GM13976 (cell line): ENCODE measurements at regions not wholly inside any gene's neighbourhood (a gene's known extent, or its start where the extent isn't known, plus 50 kb on each side); places are given as distances from the start of the nearest gene placed in this dataset.
"Not testable (repeated sequence)": the region's sequence is repeated elsewhere in the genome, so short reads cannot be mapped to it uniquely, and the experiment has no call there.

Source experiments
- DNase-seq: peaks from one replicate; pipeline ENCODE4 v3.0.0; 2012; ENCODE audit warnings: low spot score
- CTCF ChIP-seq: IDR thresholded peaks from 2 replicates; pipeline ENCODE4 v1.5.1; 2012; ENCODE audit warnings: borderline replicate concordance, mild to moderate bottlenecking; ENCODE audit not compliant: insufficient read depth; ENCODE audit errors: extremely low read depth, missing control alignments, control extremely low read depth
- in situ Hi-C: fragments of 300-500 bp; cut with MboI; formaldehyde crosslinking; loops from one replicate; pipeline ENCODE4 v1.12.0; 2022; ENCODE audit warnings: low sequenced_read_pairs, mixed read lengths, inconsistent platforms; ENCODE audit not compliant: unreplicated experiment

DNA sequence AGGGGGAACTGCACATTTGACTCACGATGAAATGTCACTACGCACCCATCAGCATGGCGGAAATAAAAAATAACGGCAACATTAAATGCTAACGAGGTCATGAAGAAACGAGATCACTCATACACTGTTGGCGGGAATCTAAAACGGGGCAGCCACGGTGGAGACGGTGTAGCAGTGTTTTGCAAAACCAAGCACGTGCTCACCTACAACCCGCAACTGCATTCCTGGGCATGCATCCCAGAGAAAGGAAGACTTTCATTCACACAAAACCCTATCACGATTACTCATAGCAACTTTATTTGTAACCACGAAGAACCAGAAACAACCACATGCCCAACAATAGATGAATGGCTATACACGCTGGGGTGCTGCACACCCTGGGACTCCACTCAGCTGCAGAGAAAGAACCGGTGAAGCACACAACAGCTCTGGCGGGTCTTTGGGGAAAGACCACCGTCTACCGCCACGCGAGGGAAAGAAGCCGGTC is 77.0 kb downstream of the YTHDF1 start:
- no peak for TF ChIP-seq CTCF
- in situ Hi-C loops, result no loop called here
- no peak for DNase-seq

- TF ChIP-seq CTCF, result no peak
- in situ Hi-C loops, result no loop called here
- no peak for DNase-seq
Measured at GRCh38 chr20:63137851-63138415, 78.0 kb downstream of the YTHDF1 start.

DNA sequence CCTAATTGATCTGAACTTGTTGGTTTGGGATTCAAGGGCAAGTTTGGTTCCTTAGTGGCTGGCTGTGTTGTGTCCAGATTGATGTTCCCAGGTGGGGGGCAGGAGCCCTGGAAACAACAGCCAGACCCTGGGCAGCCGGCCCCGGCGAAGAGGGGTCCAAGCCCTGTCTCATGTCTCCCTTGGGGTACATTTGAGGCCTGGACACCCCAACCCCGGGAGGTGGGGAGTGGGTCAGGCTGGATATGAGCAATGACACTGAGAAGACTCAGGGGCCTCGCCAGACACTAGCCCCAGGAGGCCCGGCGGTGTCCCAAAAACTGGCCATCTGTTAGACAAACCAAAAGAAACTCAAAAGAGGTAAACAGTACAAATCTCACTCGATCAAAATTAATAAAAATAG is 79.6 kb downstream of the YTHDF1 start:
- in situ Hi-C loops, result no loop called here
- no peak for DNase-seq
- no peak for TF ChIP-seq CTCF

DNA sequence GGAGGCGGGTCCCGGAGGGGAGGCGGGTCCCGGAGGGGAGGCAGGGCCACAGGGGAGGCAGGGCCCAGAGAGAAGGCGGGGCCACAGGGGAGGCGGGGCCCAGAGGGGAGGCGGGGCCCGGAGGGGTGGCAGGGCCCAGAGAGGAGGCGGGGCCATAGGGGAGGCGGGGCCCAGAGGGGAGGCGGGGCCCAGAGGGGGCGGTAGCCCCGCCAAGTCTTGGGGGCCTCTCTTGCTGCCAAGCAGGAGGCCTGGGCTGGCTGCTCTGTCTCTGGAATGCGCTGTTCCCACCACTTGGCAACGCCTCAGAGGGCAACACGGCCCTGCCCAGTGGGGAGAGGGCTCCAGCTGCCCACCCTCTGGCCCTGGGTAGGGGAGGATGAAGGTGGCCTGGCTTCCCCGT is 80.5 kb downstream of the YTHDF1 start:
- DNase-seq, result no peak
- in situ Hi-C loops, result no loop called here
- no peak for TF ChIP-seq CTCF

GRCh38 chr20:63134711-63135361 is 81.1 kb downstream of the YTHDF1 start:
- in situ Hi-C loops, DNase-seq: not testable (repeated sequence)

DNA sequence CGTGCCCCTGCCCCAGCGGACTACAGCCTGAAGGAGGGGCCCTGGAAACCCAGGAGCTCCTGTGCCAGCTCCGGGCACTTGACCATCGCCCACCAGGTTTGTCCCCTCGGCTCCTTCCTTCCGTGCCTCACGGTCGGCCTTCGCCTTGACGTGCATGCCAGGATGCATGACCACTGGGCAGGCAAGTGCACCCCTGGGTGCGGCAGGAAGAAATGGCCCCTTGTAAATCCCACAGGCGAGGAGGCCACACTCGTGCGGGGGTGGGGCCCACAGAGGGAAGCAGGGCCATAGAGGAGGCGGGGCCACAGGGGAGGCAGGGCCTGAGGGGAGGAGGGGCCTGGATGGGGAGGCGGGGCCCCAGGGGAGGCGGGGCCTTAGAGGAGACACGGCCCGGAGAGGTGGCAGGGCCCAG is 81.7 kb downstream of the YTHDF1 start:
- no peak for TF ChIP-seq CTCF
- DNase-seq, result no peak
- in situ Hi-C loops, result no loop called here

DNA sequence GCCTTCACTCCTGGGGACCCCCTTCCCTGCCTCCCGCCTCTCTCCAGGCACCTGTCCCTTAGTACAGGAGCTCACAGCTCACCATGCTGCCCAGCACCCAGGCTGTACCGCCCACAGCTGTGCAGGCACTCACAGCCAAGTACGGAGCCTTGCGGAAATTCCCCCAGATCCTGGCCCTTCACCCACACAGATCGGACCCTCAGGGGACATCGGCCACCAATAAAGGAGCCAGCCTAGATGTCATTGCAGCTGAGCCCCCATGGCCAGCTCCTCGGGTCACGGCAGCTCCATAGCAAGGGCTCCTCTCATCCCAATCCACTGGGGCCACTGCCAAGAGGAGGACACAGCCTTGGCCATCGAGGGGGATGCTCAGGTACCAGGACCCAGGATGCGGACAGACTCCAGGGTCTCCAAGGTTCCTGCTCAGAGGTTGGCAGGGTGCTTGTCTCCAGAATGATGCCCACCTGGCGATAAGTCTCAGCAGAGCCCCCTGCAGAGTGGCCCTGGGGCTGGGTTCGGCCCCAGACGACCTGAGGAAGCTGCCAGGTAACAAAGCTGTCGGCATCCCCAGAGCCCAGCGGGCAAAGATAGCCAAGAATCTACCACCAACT is 82.3 kb downstream of the YTHDF1 start:
- TF ChIP-seq CTCF, result no peak
- in situ Hi-C loops, result no loop called here
- DNase-seq, result no peak
